H1 (cell line): ENCODE measurements at regions not wholly inside any gene's neighbourhood (a gene's known extent, or its start where the extent isn't known, plus 50 kb on each side); places are given as distances from the start of the nearest gene placed in this dataset.

Experiments
- CTCF ChIA-PET: fragments of 300-600 bp; sonication (Branson Sonifier 250); formaldehyde crosslinking; loops from one replicate; lab custom pipeline; 2021; ENCODE audit not compliant: partially characterized antibody; lab: Charles Lee
- POLR2A ChIA-PET: fragments of 300-600 bp; sonication (Branson Sonifier 250); formaldehyde crosslinking; loops from one replicate; lab custom pipeline; 2021; ENCODE audit warnings: inconsistent platforms; ENCODE audit not compliant: partially characterized antibody; lab: Charles Lee
- DNase-seq, 2 experiments: peaks; one replicate each; pipeline versions ENCODE4 v3.0.0 to v3.0.0-alpha.2; 2010 to 2022; ENCODE audit warnings: low spot score in 2 of 2, low read depth in 1 of 2, mixed read lengths in 1 of 2
- FAIRE-seq: peaks from 2 replicates; lab custom pipeline; 2011; peaks lifted over from hg19 to GRCh38; lab: Jason Lieb, UNC
- H2AFZ ChIP-seq: 2 replicates; pipeline ENCODE4 v1.8.1; 2012; ENCODE audit warnings: low read length, inconsistent platforms
- H2AK5ac ChIP-seq: 2 replicates; pipeline ENCODE4 v1.6.1; 2013; ENCODE audit warnings: low read depth, low read length
- H2BK120ac ChIP-seq: replicated peaks from 2 replicates; pipeline ENCODE3; 2013; ENCODE audit warnings: low read depth, low read length, inconsistent platforms
- H2BK12ac ChIP-seq: 2 replicates; pipeline ENCODE4 v1.6.1; 2013; ENCODE audit warnings: low read depth, low read length
- H2BK15ac ChIP-seq: 2 replicates; pipeline ENCODE4 v1.6.1; 2013; ENCODE audit warnings: low read length
- H2BK20ac ChIP-seq: 2 replicates; pipeline ENCODE4 v1.6.1; 2013; ENCODE audit warnings: low read length
- H2BK5ac ChIP-seq: 2 replicates; pipeline ENCODE4 v1.6.1; 2013; ENCODE audit warnings: low read depth, low read length
- H3K14ac ChIP-seq: 2 replicates; pipeline ENCODE4 v1.6.1; 2013; ENCODE audit warnings: inconsistent platforms; ENCODE audit not compliant: insufficient read length
- H3K18ac ChIP-seq: 2 replicates; pipeline ENCODE4 v1.6.1; 2013; ENCODE audit warnings: low read length; ENCODE audit errors: extremely low read depth
- H3K23ac ChIP-seq: 2 replicates; pipeline ENCODE4 v1.6.1; 2013; ENCODE audit warnings: inconsistent platforms; ENCODE audit not compliant: insufficient read length
- H3K23me2 ChIP-seq: 2 replicates; pipeline ENCODE4 v1.6.1; 2013; ENCODE audit warnings: low read depth, low read length
- H3K27ac ChIP-seq: 2 replicates; pipeline ENCODE4 v1.6.1; 2011; ENCODE audit warnings: low read depth, low read length, inconsistent platforms
- H3K27me3 ChIP-seq, 4 experiments: replicated peaks in 1 of 4; 1 replicate in 1 of 4; 2 replicates in 3 of 4; pipeline versions ENCODE4 v1.6.1 to v1.8.1; 2011 to 2013; ENCODE audit warnings: low read length in 3 of 4, mild to moderate bottlenecking in 3 of 4, inconsistent platforms in 2 of 4, mixed read lengths in 2 of 4, moderate library complexity in 1 of 4; ENCODE audit not compliant: control insufficient read depth in 3 of 4, insufficient read depth in 3 of 4; ENCODE audit errors: extremely low read depth in 1 of 4
- H3K36me3 ChIP-seq, 4 experiments: 2 replicates each; pipeline versions ENCODE4 v1.6.1 to v1.8.1; 2011 to 2013; ENCODE audit warnings: mild to moderate bottlenecking in 4 of 4, low read length in 3 of 4, moderate library complexity in 2 of 4, control low read depth in 1 of 4, inconsistent platforms in 1 of 4; ENCODE audit not compliant: insufficient read depth in 4 of 4, control insufficient read depth in 2 of 4
- H3K4ac ChIP-seq: replicated peaks from 2 replicates; pipeline ENCODE3; 2013; ENCODE audit warnings: low read length, low read depth, mixed read lengths, inconsistent platforms; ENCODE audit not compliant: insufficient read length
- H3K4me1 ChIP-seq, 4 experiments: replicated peaks in 1 of 4; 1 replicate in 1 of 4; 2 replicates in 3 of 4; pipeline versions ENCODE4 v1.6.1 to v1.8.1; 2011 to 2013; ENCODE audit warnings: low read length in 3 of 4, inconsistent platforms in 2 of 4, mixed read lengths in 1 of 4; ENCODE audit not compliant: insufficient read depth in 4 of 4, control insufficient read depth in 3 of 4
- H3K4me2 ChIP-seq, 2 experiments: 2 replicates each; pipeline versions ENCODE4 v1.6.1 to v1.8.1; 2011 to 2013; ENCODE audit warnings: low read depth in 2 of 2, low read length in 2 of 2, control low read depth in 1 of 2, inconsistent platforms in 1 of 2, mild to moderate bottlenecking in 1 of 2; ENCODE audit not compliant: insufficient read depth in 1 of 2
- H3K4me3 ChIP-seq, 4 experiments: fragments of 200-600, 300-600 bp in 1 of 4; sonication (generic), shearing (Covaris generic), sonication (Bioruptor Twin) in 1 of 4; 2 replicates each; pipeline versions ENCODE4 v1.5.1 to v1.8.1; 2011 to 2016; ENCODE audit warnings: low read length in 4 of 4, low read depth in 3 of 4, control low read depth in 2 of 4, inconsistent platforms in 2 of 4, mild to moderate bottlenecking in 2 of 4, mixed read lengths in 1 of 4, moderate library complexity in 1 of 4; ENCODE audit not compliant: insufficient read depth in 2 of 4; ENCODE audit errors: extremely low read depth in 1 of 4
- H3K56ac ChIP-seq: replicated peaks from 2 replicates; pipeline ENCODE3; 2013; ENCODE audit warnings: low read depth, mild to moderate bottlenecking, mixed read lengths, low read length, inconsistent platforms; ENCODE audit not compliant: insufficient read length
- H3K79me1 ChIP-seq: 2 replicates; pipeline ENCODE4 v1.6.1; 2013; ENCODE audit warnings: low read depth, low read length, control low read depth
- H3K79me2 ChIP-seq, 2 experiments: 2 replicates each; pipeline versions ENCODE4 v1.6.1 to v1.8.1; 2012 to 2013; ENCODE audit warnings: low read length in 2 of 2, mild to moderate bottlenecking in 2 of 2, inconsistent platforms in 1 of 2; ENCODE audit not compliant: insufficient read depth in 2 of 2, control insufficient read depth in 1 of 2
- H3K9ac ChIP-seq, 4 experiments: replicated peaks in 1 of 4; 1 replicate in 1 of 4; 2 replicates in 3 of 4; pipeline versions ENCODE4 v1.6.1 to v1.8.1; 2011 to 2013; ENCODE audit warnings: low read depth in 3 of 4, low read length in 3 of 4, control low read depth in 2 of 4, mild to moderate bottlenecking in 2 of 4, moderate library complexity in 2 of 4, inconsistent platforms in 1 of 4; ENCODE audit errors: extremely low read depth in 1 of 4
- H3K9me3 ChIP-seq, 2 experiments: 2 replicates each; pipeline versions ENCODE4 v1.6.1 to v1.8.1; 2012 to 2013; ENCODE audit warnings: mild to moderate bottlenecking in 2 of 2, moderate library complexity in 2 of 2, control low read depth in 1 of 2, inconsistent platforms in 1 of 2, low read depth in 1 of 2, low read length in 1 of 2, mixed read lengths in 1 of 2; ENCODE audit not compliant: insufficient read depth in 2 of 2
- H4K20me1 ChIP-seq, 2 experiments: replicated peaks in 1 of 2; 2 replicates each; pipeline versions ENCODE3 to v1.8.1; 2011 to 2013; ENCODE audit warnings: inconsistent platforms in 2 of 2, low read length in 2 of 2, mild to moderate bottlenecking in 1 of 2; ENCODE audit not compliant: insufficient read depth in 2 of 2, control insufficient read depth in 1 of 2
- H4K5ac ChIP-seq: 2 replicates; pipeline ENCODE4 v1.6.1; 2013; ENCODE audit warnings: low read length, low read depth, mixed read lengths, inconsistent platforms; ENCODE audit not compliant: insufficient read length
- H4K8ac ChIP-seq: 2 replicates; pipeline ENCODE4 v1.8.0; 2013; ENCODE audit warnings: mild to moderate bottlenecking, moderate library complexity, low read length, inconsistent platforms; ENCODE audit not compliant: insufficient read depth; ENCODE audit errors: extremely low read depth
- H4K91ac ChIP-seq: replicated peaks from 2 replicates; pipeline ENCODE3; 2013; ENCODE audit warnings: low read length, mixed read lengths, inconsistent platforms; ENCODE audit not compliant: insufficient read length
- BCL11A ChIP-seq, 2 experiments: IDR thresholded peaks; one replicate each; pipeline ENCODE4 v1.6.1; 2011; ENCODE audit warnings: low read depth in 2 of 2, low read length in 2 of 2, mild to moderate bottlenecking in 2 of 2
- JUND ChIP-seq: IDR thresholded peaks from 2 replicates; pipeline ENCODE4 v1.6.1; 2011; ENCODE audit warnings: mild to moderate bottlenecking, improper control_type of control experiment, low read length
- NANOG ChIP-seq: IDR thresholded peaks from 2 replicates; pipeline ENCODE4 v1.6.1; 2011; ENCODE audit warnings: low read length, low read depth, mild to moderate bottlenecking, inconsistent platforms; ENCODE audit not compliant: insufficient read depth, poor library complexity, severe bottlenecking
- RAD21 ChIP-seq, 2 experiments: IDR thresholded peaks in 1 of 2; conservative IDR thresholded peaks in 1 of 2; 2 replicates each; pipeline ENCODE4 v1.6.1; 2011; ENCODE audit warnings: low read depth in 2 of 2, low read length in 2 of 2, improper control_type of control experiment in 1 of 2, inconsistent platforms in 1 of 2, mild to moderate bottlenecking in 1 of 2, moderate library complexity in 1 of 2
- RBBP5 ChIP-seq: IDR thresholded peaks from 2 replicates; pipeline ENCODE4 v1.7.1; 2012; ENCODE audit warnings: low read depth, mild to moderate bottlenecking, inconsistent platforms, low read length, moderate library complexity, borderline replicate concordance
- SIRT6 ChIP-seq: IDR thresholded peaks from one replicate; pipeline ENCODE4 v1.7.1; 2012; ENCODE audit warnings: low read length, inconsistent platforms
- SRF ChIP-seq: IDR thresholded peaks from 2 replicates; pipeline ENCODE4 v1.6.1; 2011; ENCODE audit warnings: mild to moderate bottlenecking, low read depth, low read length, moderate library complexity
- TEAD4 ChIP-seq: IDR thresholded peaks from 2 replicates; pipeline ENCODE4 v1.6.1; 2012; ENCODE audit warnings: low read depth, low read length, inconsistent platforms, mixed read lengths
- WGBS, 2 experiments: shearing (Covaris generic) in 1 of 2; methylation state at CpG; one replicate each; pipeline versions ENCODE4 v1.1.6 to v1.1.7; 2013 to 2015; ENCODE audit warnings: low lambda C conversion rate in 2 of 2, mixed read lengths in 2 of 2, inconsistent platforms in 1 of 2, low coverage in 1 of 2, missing lambda C conversion rate in 1 of 2; ENCODE audit not compliant: insufficient replicate concordance in 2 of 2, insufficient coverage in 1 of 2, insufficient read length in 1 of 2; ENCODE audit errors: extremely low coverage in 1 of 2, missing lambda C conversion rate in 1 of 2; 5-methylcytosine and 5-hydroxymethylcytosine counted together
- TF ChIP-seq, protein P1 (sequence below): IDR thresholded peaks from 2 replicates; pipeline ENCODE4 v1.6.1; 2012; ENCODE audit warnings: inconsistent platforms

DNA sequence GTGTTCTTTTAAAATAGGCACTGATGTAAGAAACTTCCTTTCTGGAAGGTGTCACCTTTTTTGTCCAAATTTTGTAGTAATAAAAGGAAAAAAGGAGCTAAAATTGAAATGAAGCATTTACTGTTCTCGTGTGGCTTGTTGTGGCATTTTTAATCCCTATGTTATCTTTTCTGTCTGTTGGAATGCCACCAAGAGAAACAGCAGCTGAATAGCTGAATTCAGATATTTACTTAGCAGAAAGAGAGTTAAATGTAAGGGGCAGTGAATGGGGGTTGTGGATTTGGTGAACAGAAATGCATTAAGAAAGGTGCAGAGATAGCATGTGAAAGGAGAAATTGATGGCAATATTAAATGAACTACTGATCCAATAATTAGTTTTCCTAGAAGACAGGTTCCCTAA, 573.6 kb upstream of the EPHA7 start:
- DNase-seq: no peak

More for the DNA sequence above, 573.6 kb upstream of the EPHA7 start:
- Histone ChIP-seq H2AFZ (no peak overlapping the region), H3K27ac (no peak overlapping the region), H3K36me3 (no peaks in the 10 kb centered on the region), H3K4me3 (no peak overlapping the region), H2BK15ac (no peak overlapping the region), H3K27me3 (no peaks in the 10 kb centered on the region), H3K23ac (no peak overlapping the region), H2AK5ac (no peak overlapping the region), H3K4me2 (no peak overlapping the region), H3K23me2 (no peaks in the 10 kb centered on the region; the same call in 1 of the 2 replicates), H3K9me3 (no peaks in the 10 kb centered on the region), H4K20me1 (no peaks in the 10 kb centered on the region), H3K56ac (no peak overlapping the region), H3K79me1 (no peaks in the 10 kb centered on the region), H3K9ac (no peak overlapping the region), H2BK5ac (no peak overlapping the region), H3K18ac (no peak overlapping the region), H4K91ac (no peak overlapping the region), H2BK12ac (no peak overlapping the region), H2BK20ac (no peak overlapping the region), H3K4me1 (no peaks in the 10 kb centered on the region; a peak in 2 of 7 replicates), H4K5ac (no peak overlapping the region), H3K79me2 (no peaks in the 10 kb centered on the region), H2BK120ac (no peak overlapping the region), H3K14ac (no peak overlapping the region), H3K4ac (no peak overlapping the region), H4K8ac (no peak overlapping the region)
- no peak for TF ChIP-seq SRF
- no peak for TF ChIP-seq RAD21 (IDR thresholded peaks at IDR 0.05 in 1 of 2, conservative IDR thresholded peaks at IDR 0.05 in 1 of 2; ENCODE audit: low read depth in 2 of 2, low read length in 2 of 2)
- no peak for TF ChIP-seq SIRT6
- TF ChIP-seq TEAD4: no peak
- TF ChIP-seq, protein P1, sequence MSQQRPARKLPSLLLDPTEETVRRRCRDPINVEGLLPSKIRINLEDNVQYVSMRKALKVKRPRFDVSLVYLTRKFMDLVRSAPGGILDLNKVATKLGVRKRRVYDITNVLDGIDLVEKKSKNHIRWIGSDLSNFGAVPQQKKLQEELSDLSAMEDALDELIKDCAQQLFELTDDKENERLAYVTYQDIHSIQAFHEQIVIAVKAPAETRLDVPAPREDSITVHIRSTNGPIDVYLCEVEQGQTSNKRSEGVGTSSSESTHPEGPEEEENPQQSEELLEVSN: no peak
- TF ChIP-seq RBBP5: no peak
- TF ChIP-seq BCL11A (IDR thresholded peaks at IDR 0.05; ENCODE audit: low read depth in 2 of 2, low read length in 2 of 2): no peak
- no peak for TF ChIP-seq JUND
- no peak for TF ChIP-seq NANOG
- 67% methylated on average over 1 of the region's 1 CpG; no CpG with 5 or more reads in 1 of the 2 experiments for WGBS, 2 experiments
- no peak for FAIRE-seq
- CTCF ChIA-PET: interaction anchor here (0.7 kb wide), 1 partner anchor 335 kb away, joined by 3 read pairs; no protein-coding TSS in a partner anchor
- POLR2A ChIA-PET: no interaction called here
